ENCODE measurements at regions not wholly inside any gene's neighbourhood (a gene's known extent, or its start where the extent isn't known, plus 50 kb on each side); places are given as distances from the start of the nearest gene placed in this dataset.

DNA sequence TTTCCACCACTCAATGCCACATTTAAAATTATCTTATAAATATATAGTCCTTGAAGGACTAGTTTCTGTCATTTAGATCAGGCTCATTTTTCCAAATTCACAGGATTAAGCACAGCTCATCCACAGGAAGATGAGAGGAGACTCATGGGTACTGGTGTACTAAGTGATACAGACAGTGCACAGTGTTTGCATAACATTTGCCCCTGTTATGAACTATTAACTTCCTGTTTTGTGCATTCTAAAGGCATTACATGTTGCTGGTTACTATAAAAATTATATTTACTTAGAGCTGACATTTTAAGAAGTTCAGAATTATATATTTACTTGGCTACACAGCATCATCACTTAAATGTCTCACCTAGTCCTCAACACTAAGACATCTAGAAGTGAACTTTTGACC, 772.0 kb downstream of the TECRL start:
- no peaks in the 10 kb centered on the region for H3K4me1 ChIP-seq (ENCODE audit: control insufficient read depth in 2 of 2, insufficient read depth in 2 of 2, low read length in 2 of 2)
- H3K9me3 ChIP-seq (ENCODE audit: control insufficient read depth in 2 of 2, insufficient read depth in 1 of 2, low read length in 1 of 2): no peaks in the 10 kb centered on the region
- H3K36me3 ChIP-seq (ENCODE audit: control insufficient read depth in 2 of 2, insufficient read depth in 2 of 2, low read length in 1 of 2): no peaks in the 10 kb centered on the region
- H3K27ac ChIP-seq (ENCODE audit: low read depth in 1 of 2, low read length in 1 of 2): no peak overlapping the region
- H3K27me3 ChIP-seq (ENCODE audit: control insufficient read depth in 2 of 2, insufficient read depth in 1 of 2, low read length in 1 of 2): no peaks in the 10 kb centered on the region
- no peak overlapping the region for H3K4me3 ChIP-seq (ENCODE audit: low read length in 2 of 2)
- no peak for DNase-seq (ENCODE audit: low read depth in 6 of 9, low spot score in 9 of 9)

DNA sequence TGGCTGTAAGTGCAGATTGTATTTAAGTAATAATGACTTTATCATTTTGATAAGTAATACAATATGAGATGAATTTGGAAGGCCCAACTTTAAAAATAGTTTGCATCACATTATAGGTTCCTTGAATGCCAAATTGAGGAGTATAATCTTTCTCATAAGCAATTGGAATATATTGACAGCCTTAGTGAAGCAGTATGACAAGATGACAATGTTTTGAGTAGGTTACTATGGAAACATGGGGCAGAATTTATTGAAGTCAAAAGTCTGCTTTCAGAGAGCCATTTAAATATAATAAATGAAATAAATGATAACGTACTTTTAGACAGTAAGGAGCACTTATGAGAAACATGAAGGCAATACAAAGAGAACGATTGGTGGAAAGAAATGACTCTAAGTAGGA, 776.4 kb downstream of the TECRL start:
- Histone ChIP-seq H3K9me3 (ENCODE audit: control insufficient read depth in 2 of 2, insufficient read depth in 1 of 2, low read length in 1 of 2) (peaks cover 0 to 6% of the 10 kb centered on the region in 2 donors), H3K4me1 (ENCODE audit: control insufficient read depth in 2 of 2, insufficient read depth in 2 of 2, low read length in 2 of 2) (no peaks in the 10 kb centered on the region), H3K36me3 (ENCODE audit: control insufficient read depth in 2 of 2, insufficient read depth in 2 of 2, low read length in 1 of 2) (no peaks in the 10 kb centered on the region), H3K27ac (ENCODE audit: low read depth in 1 of 2, low read length in 1 of 2) (no peak overlapping the region), H3K4me3 (ENCODE audit: low read length in 2 of 2) (no peak overlapping the region), H3K27me3 (ENCODE audit: control insufficient read depth in 2 of 2, insufficient read depth in 1 of 2, low read length in 1 of 2) (no peaks in the 10 kb centered on the region)
- 96% methylated on average over 2 of the region's 2 CpGs for WGBS
- DNase-seq (ENCODE audit: low read depth in 6 of 9, low spot score in 9 of 9): no peak

DNA sequence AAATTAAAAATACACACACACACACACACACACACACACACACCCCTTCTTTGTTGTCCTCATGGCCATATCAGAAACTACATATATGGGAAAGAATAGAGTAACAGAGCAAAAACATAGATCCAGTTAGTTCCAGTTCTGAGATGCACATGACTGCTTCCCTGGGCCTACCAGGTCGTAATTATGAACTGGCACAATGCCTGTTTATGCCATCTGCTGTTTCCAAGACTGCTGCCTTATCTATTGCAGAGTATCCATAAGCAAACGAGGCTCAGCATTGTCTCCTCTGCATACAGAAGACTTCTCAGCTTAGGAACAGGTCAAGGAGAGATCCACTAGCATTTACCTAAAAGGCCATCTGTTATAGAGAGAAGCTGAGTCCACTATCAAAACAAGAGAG, 789.0 kb downstream of the TECRL start:
- 48% methylated on average over 2 of the region's 2 CpGs for WGBS
- DNase-seq (ENCODE audit: low read depth in 6 of 9, low spot score in 9 of 9): no peak
- Histone ChIP-seq H3K4me1 (ENCODE audit: control insufficient read depth in 2 of 2, insufficient read depth in 2 of 2, low read length in 2 of 2) (no peaks in the 10 kb centered on the region), H3K36me3 (ENCODE audit: control insufficient read depth in 2 of 2, insufficient read depth in 2 of 2, low read length in 1 of 2) (no peaks in the 10 kb centered on the region), H3K27ac (ENCODE audit: low read depth in 1 of 2, low read length in 1 of 2) (peak overlapping the region in 1 of 2 donors; percentile 19), H3K27me3 (ENCODE audit: control insufficient read depth in 2 of 2, insufficient read depth in 1 of 2, low read length in 1 of 2) (no peaks in the 10 kb centered on the region), H3K4me3 (ENCODE audit: low read length in 2 of 2) (no peak overlapping the region), H3K9me3 (ENCODE audit: control insufficient read depth in 2 of 2, insufficient read depth in 1 of 2, low read length in 1 of 2) (no peaks in the 10 kb centered on the region)

DNA sequence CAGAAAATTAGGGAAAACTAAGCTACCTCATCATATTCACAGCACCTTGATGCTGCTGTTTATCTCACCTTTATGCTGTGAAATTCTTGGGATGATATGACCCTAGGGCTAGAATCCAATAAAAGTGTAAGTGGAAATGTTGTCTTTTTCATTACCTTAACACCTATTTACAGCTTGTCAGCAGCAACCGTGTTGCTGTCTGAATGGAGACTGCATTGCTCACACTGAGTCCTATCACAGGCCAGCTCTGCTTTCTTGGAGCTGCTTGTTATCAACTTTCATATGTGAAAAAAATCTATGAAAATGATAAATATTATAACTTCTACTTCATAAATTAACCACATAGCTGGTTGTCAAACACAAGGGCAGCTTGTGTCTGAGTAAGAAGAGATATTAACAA, 789.5 kb downstream of the TECRL start:
- Histone ChIP-seq H3K4me3 (ENCODE audit: low read length in 2 of 2) (no peak overlapping the region), H3K27me3 (ENCODE audit: control insufficient read depth in 2 of 2, insufficient read depth in 1 of 2, low read length in 1 of 2) (no peaks in the 10 kb centered on the region), H3K36me3 (ENCODE audit: control insufficient read depth in 2 of 2, insufficient read depth in 2 of 2, low read length in 1 of 2) (no peaks in the 10 kb centered on the region), H3K4me1 (ENCODE audit: control insufficient read depth in 2 of 2, insufficient read depth in 2 of 2, low read length in 2 of 2) (no peaks in the 10 kb centered on the region), H3K9me3 (ENCODE audit: control insufficient read depth in 2 of 2, insufficient read depth in 1 of 2, low read length in 1 of 2) (no peaks in the 10 kb centered on the region), H3K27ac (ENCODE audit: low read depth in 1 of 2, low read length in 1 of 2) (peak overlapping the region in 1 of 2 donors; percentile 48)
- no peak for DNase-seq (ENCODE audit: low read depth in 6 of 9, low spot score in 9 of 9)
- WGBS: 76% methylated on average over 1 of the region's 1 CpG

DNA sequence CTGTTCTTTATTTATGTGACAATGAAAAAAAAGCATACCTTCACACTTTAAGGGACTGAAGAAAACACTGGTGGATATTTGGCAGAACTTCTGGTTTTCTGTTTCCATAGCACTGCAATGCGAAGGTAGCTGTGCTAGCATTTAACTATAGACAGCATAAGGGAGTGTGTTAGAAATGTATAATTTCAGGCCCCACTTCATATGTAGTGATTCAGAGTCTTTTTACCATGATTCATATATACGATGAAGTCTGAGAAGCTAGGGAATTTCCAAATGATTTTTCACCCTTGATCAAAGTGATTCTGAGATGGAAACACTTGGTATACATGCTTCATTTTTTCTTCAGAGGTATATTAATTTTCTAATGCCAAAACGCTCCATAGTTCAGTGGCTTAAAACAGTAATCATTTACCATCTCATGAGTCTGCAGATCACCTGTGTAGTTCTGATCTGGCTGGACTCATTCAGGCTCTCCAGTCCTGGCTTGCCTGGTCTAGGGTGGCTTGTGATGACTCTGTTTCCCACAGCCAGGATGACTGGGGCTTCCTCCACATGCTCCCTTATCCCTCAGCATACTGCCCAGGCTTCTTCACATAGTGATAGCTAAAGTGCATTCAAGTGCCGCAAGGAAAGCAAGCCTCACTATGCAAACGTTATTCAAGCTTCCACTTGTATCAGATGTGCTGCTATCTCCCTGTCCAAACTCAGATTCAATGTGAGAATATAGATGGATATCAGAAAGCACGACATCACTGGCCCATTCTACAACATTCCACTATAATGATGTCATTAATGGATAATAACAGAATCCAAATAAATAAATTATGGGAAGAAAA, 790.1 kb downstream of the TECRL start:
- no peaks in the 10 kb centered on the region for H3K9me3 ChIP-seq (ENCODE audit: control insufficient read depth in 2 of 2, insufficient read depth in 1 of 2, low read length in 1 of 2)
- WGBS: 69% methylated on average over 6 of the region's 6 CpGs
- H3K4me1 ChIP-seq (ENCODE audit: control insufficient read depth in 2 of 2, insufficient read depth in 2 of 2, low read length in 2 of 2): no peaks in the 10 kb centered on the region
- no peaks in the 10 kb centered on the region for H3K36me3 ChIP-seq (ENCODE audit: control insufficient read depth in 2 of 2, insufficient read depth in 2 of 2, low read length in 1 of 2)
- H3K27ac ChIP-seq (ENCODE audit: low read depth in 1 of 2, low read length in 1 of 2): peak overlapping the region in 1 of 2 donors; percentile 48
- no peak overlapping the region for H3K4me3 ChIP-seq (ENCODE audit: low read length in 2 of 2)
- peak in 2 of 9 donors; percentile 7 for DNase-seq (ENCODE audit: low read depth in 6 of 9, low spot score in 9 of 9)
- no peaks in the 10 kb centered on the region for H3K27me3 ChIP-seq (ENCODE audit: control insufficient read depth in 2 of 2, insufficient read depth in 1 of 2, low read length in 1 of 2)

DNA sequence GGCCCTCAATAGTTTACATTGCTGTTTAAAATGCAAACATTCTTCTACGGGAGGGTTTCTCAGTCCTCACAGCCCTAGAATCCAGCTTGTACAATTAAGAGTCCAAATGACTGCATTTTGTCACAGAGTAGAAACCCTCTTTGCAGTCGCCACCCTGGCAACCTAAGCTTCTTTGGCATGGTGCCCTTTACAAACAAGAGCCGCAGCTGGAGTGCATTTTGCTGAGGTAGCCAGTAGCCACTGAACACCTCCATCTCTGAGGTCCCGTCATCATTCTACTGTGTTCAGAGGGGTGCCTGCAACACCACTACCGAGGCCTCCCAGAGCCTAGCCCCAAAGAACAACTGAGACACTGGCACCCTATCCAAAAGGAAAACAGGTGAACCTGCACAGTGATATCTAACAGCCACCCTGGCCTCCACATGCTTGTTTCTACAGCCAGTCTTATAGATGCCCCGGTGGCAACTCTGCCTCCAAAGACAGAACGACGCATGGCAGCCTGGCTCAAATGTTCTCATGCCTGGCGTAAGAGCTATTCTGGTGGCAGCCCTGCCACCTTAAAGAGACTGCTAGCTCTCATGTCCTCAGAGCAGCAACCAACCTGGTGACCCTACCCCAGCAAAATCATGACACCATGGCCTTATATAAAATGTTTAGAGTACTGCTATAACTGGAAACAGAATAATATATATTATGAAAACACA, 801.9 kb downstream of the TECRL start:
- H3K9me3 ChIP-seq (ENCODE audit: control insufficient read depth in 2 of 2, insufficient read depth in 1 of 2, low read length in 1 of 2): no peaks in the 10 kb centered on the region
- no peaks in the 10 kb centered on the region for H3K36me3 ChIP-seq (ENCODE audit: control insufficient read depth in 2 of 2, insufficient read depth in 2 of 2, low read length in 1 of 2)
- no peaks in the 10 kb centered on the region for H3K27me3 ChIP-seq (ENCODE audit: control insufficient read depth in 2 of 2, insufficient read depth in 1 of 2, low read length in 1 of 2)
- WGBS: 85% methylated on average over 9 of the region's 9 CpGs
- no peak overlapping the region for H3K27ac ChIP-seq (ENCODE audit: low read depth in 1 of 2, low read length in 1 of 2)
- no peak for DNase-seq (ENCODE audit: low read depth in 6 of 9, low spot score in 9 of 9)
- no peak overlapping the region for H3K4me3 ChIP-seq (ENCODE audit: low read length in 2 of 2)
- H3K4me1 ChIP-seq (ENCODE audit: control insufficient read depth in 2 of 2, insufficient read depth in 2 of 2, low read length in 2 of 2): no peaks in the 10 kb centered on the region

DNA sequence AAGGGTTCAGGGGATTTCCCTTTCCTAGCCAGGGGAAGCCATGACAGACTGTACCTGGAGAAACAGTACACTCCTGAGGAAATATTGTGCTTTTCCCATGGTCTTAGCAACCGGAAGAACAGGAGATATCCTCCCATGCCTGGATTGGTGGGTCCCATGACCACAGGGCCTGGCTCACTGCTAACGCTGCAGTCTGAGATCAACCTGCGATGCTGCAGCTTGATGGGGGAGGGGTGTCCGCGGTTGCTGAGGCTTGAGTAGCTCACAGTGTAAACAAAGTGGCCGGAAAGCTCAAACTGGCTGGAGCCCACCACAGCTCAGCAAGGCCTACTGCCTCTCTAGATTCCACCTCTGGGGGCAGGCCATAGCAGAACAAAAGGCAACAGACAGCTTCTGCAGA, 819.5 kb downstream of the TECRL start:
- 78% methylated on average over 6 of the region's 6 CpGs for WGBS
- no peak for DNase-seq (ENCODE audit: low read depth in 6 of 9, low spot score in 9 of 9)
- no peak overlapping the region for H3K27ac ChIP-seq (ENCODE audit: low read depth in 1 of 2, low read length in 1 of 2)
- H3K36me3 ChIP-seq (ENCODE audit: control insufficient read depth in 2 of 2, insufficient read depth in 2 of 2, low read length in 1 of 2): no peaks in the 10 kb centered on the region
- H3K9me3 ChIP-seq (ENCODE audit: control insufficient read depth in 2 of 2, insufficient read depth in 1 of 2, low read length in 1 of 2): peaks cover 0 to 9% of the 10 kb centered on the region in 2 donors
- H3K4me1 ChIP-seq (ENCODE audit: control insufficient read depth in 2 of 2, insufficient read depth in 2 of 2, low read length in 2 of 2): no peaks in the 10 kb centered on the region
- no peak overlapping the region for H3K4me3 ChIP-seq (ENCODE audit: low read length in 2 of 2)
- H3K27me3 ChIP-seq (ENCODE audit: control insufficient read depth in 2 of 2, insufficient read depth in 1 of 2, low read length in 1 of 2): no peaks in the 10 kb centered on the region

DNA sequence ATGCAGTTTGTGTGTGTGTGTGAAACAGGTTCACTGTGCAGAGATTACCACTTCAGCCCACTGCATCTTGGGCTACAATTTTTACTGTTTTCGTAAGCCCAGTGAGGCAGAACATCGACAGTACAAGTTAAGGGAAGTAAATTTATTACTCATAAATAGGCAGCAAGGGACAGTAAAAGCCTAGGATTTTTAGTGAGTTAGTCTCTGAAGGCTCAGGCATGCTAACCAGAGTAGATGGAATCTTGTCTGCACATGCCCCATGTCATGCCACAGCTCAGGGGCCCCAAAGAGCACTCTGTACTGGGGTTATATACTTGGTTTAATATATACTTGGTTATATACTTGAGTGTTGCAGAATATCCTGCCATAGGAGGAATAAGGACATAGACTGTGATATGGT, 825.7 kb downstream of the TECRL start:
- DNase-seq (ENCODE audit: low read depth in 6 of 9, low spot score in 9 of 9): no peak
- H3K4me1 ChIP-seq (ENCODE audit: control insufficient read depth in 2 of 2, insufficient read depth in 2 of 2, low read length in 2 of 2): no peaks in the 10 kb centered on the region
- no peaks in the 10 kb centered on the region for H3K27me3 ChIP-seq (ENCODE audit: control insufficient read depth in 2 of 2, insufficient read depth in 1 of 2, low read length in 1 of 2)
- H3K27ac ChIP-seq (ENCODE audit: low read depth in 1 of 2, low read length in 1 of 2): no peak overlapping the region
- no peak overlapping the region for H3K4me3 ChIP-seq (ENCODE audit: low read length in 2 of 2)
- WGBS: 86% methylated on average over 2 of the region's 2 CpGs
- H3K9me3 ChIP-seq (ENCODE audit: control insufficient read depth in 2 of 2, insufficient read depth in 1 of 2, low read length in 1 of 2): peaks cover 0 to 5% of the 10 kb centered on the region in 2 donors
- H3K36me3 ChIP-seq (ENCODE audit: control insufficient read depth in 2 of 2, insufficient read depth in 2 of 2, low read length in 1 of 2): no peaks in the 10 kb centered on the region

DNA sequence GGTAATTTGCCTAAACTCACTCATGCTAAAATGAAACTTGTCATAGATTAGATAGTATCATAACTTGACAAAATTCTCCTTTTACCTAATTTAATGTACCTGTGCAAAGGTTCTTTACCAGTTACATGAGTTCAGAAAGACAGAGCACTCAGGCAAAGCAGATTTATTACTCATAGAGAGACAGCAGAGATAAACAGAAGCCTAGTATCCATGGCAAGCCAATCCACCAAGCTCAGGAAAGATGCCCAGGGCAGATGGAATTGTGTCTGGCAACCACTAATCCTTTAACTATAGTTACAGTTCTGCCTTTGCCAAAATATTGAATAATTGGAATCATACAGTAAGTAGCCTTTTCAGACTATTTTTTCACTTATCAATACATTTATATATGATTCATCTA, 826.2 kb downstream of the TECRL start:
- Histone ChIP-seq H3K4me3 (ENCODE audit: low read length in 2 of 2) (no peak overlapping the region), H3K4me1 (ENCODE audit: control insufficient read depth in 2 of 2, insufficient read depth in 2 of 2, low read length in 2 of 2) (no peaks in the 10 kb centered on the region), H3K36me3 (ENCODE audit: control insufficient read depth in 2 of 2, insufficient read depth in 2 of 2, low read length in 1 of 2) (no peaks in the 10 kb centered on the region), H3K27me3 (ENCODE audit: control insufficient read depth in 2 of 2, insufficient read depth in 1 of 2, low read length in 1 of 2) (no peaks in the 10 kb centered on the region), H3K9me3 (ENCODE audit: control insufficient read depth in 2 of 2, insufficient read depth in 1 of 2, low read length in 1 of 2) (peaks cover 0 to 5% of the 10 kb centered on the region in 2 donors), H3K27ac (ENCODE audit: low read depth in 1 of 2, low read length in 1 of 2) (no peak overlapping the region)
- no peak for DNase-seq (ENCODE audit: low read depth in 6 of 9, low spot score in 9 of 9)

Data from thymus (tissue), 11 donors.